HEK293T (cell line): ENCODE measurements at regions not wholly inside any gene's neighbourhood (a gene's known extent, or its start where the extent isn't known, plus 50 kb on each side); places are given as distances from the start of the nearest gene placed in this dataset.

ENCODE experiments used
- HDGF ChIP-seq: fragments of 450-650 bp; IDR thresholded peaks from 2 replicates; pipeline ENCODE4 v1.6.1; 2017; ENCODE audit warnings: antibody characterized with exemption, borderline replicate concordance
- L3MBTL2 ChIP-seq: fragments of 450-650 bp; conservative IDR thresholded peaks from 2 replicates; pipeline ENCODE4 v1.6.1; 2016; ENCODE audit warnings: mild to moderate bottlenecking
- TARDBP ChIP-seq: fragments of 450-650 bp; IDR thresholded peaks from 2 replicates; pipeline ENCODE4 v1.6.1; 2016

DNA sequence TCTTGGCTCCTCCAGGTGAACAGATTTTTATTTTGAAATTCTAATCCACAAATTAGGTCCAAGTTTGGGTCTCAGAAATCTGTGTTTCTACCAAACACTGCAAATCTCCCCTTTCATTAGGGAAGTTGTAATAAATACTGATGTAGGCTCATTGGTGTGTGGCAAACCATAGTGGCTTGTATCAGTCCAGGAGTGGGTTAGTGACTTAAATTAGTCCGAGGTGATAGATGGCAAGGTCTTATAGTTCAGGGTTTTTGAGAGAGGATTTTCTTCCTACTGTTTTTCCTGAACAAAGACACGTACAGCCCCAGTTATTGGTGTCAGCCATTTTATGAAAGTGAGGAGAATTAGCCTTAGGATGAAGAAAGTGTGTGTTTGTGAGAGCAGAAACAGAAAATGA is 74.6 kb downstream of the RPRM start:
- TF ChIP-seq TARDBP (no peak), HDGF (no peak), L3MBTL2 (no peak)
